Activated CD4-positive, alpha-beta T cell treated with anti-CD3 and anti-CD28 coated beads for 24 hours (primary cell): ENCODE measurements at regions not wholly inside any gene's neighbourhood (a gene's known extent, or its start where the extent isn't known, plus 50 kb on each side); places are given as distances from the start of the nearest gene placed in this dataset.
"Not testable (repeated sequence)": the region's sequence is repeated elsewhere in the genome, so short reads cannot be mapped to it uniquely, and the experiment has no call there.

ENCODE experiments used
- DNase-seq, 2 donors: peaks; one replicate each; pipeline ENCODE4 v3.0.0-alpha.2; 2020; ENCODE audit warnings: low read depth in 2 of 2

- DNase-seq = no peak
Observed at GRCh38 chr1:168490306-168490705, 53.5 kb downstream of the XCL2 start.

GRCh38 chr1:168488138-168488537, 55.7 kb downstream of the XCL2 start:
- DNase-seq = no peak

GRCh38 chr1:168486820-168487219, 57.0 kb downstream of the XCL2 start:
- not testable (repeated sequence) for DNase-seq

GRCh38 chr1:168485048-168485447, 58.7 kb downstream of the XCL2 start:
- no peak for DNase-seq

GRCh38 chr1:168484083-168484482, 59.7 kb downstream of the XCL2 start:
- no peak for DNase-seq

GRCh38 chr1:168483539-168483938, 60.3 kb downstream of the XCL2 start:
- DNase-seq = no peak

- DNase-seq = no peak
Observed at GRCh38 chr1:168482106-168482505, 61.7 kb downstream of the XCL2 start.

- no peak for DNase-seq
Observed at GRCh38 chr1:168481586-168481985, 62.2 kb downstream of the XCL2 start.

GRCh38 chr1:168480997-168481396, 62.8 kb downstream of the XCL2 start:
- DNase-seq = no peak

- DNase-seq = no peak
Observed at GRCh38 chr1:168477792-168478191, 66.0 kb downstream of the XCL2 start.

- no peak for DNase-seq
Observed at GRCh38 chr1:168476588-168477385, 67.0 kb downstream of the XCL2 start.

- DNase-seq = no peak
Observed at GRCh38 chr1:168474322-168474721, 69.5 kb downstream of the XCL2 start.

GRCh38 chr1:168473126-168473525, 70.7 kb downstream of the XCL2 start:
- no peak for DNase-seq

- DNase-seq = no peak
Observed at GRCh38 chr1:168472223-168472622, 71.6 kb downstream of the XCL2 start.

- no peak for DNase-seq
Observed at GRCh38 chr1:168470901-168471431, 72.8 kb downstream of the XCL2 start.

GRCh38 chr1:168469690-168470089, 74.1 kb downstream of the XCL2 start:
- peak in 1 of 2 donors; percentile 10 for DNase-seq

GRCh38 chr1:168468822-168469221, 75.0 kb downstream of the XCL2 start:
- DNase-seq = no peak

- no peak for DNase-seq
Observed at GRCh38 chr1:168468042-168468809, 75.6 kb downstream of the XCL2 start.

GRCh38 chr1:168467452-168467851, 76.3 kb downstream of the XCL2 start:
- no peak for DNase-seq

GRCh38 chr1:168466714-168467131, 77.1 kb downstream of the XCL2 start:
- no peak for DNase-seq

- DNase-seq = peak; percentile 15 to 23
Observed at GRCh38 chr1:168466092-168466713, 77.6 kb downstream of the XCL2 start.

GRCh38 chr1:168461108-168461507, 82.7 kb downstream of the XCL2 start:
- not testable (repeated sequence) for DNase-seq
